Liver (tissue), 8 donors: ENCODE measurements at regions not wholly inside any gene's neighbourhood (a gene's known extent, or its start where the extent isn't known, plus 50 kb on each side); places are given as distances from the start of the nearest gene placed in this dataset.

ENCODE experiments used
- DNase-seq: peaks from one replicate; pipeline ENCODE4 v3.0.0-alpha.2; 2017; ENCODE audit warnings: low spot score
- H3K27ac ChIP-seq, 2 donors: one replicate each; pipeline ENCODE4 v1.7.0; 2013; ENCODE audit warnings: inconsistent platforms in 2 of 2, low read length in 2 of 2, control low read depth in 1 of 2, low read depth in 1 of 2, mild to moderate bottlenecking in 1 of 2
- H3K27me3 ChIP-seq, 4 donors: one replicate each; pipeline versions ENCODE4 v1.6.1 to v1.7.0; 2013; ENCODE audit warnings: low read length in 3 of 4, inconsistent platforms in 1 of 4, mild to moderate bottlenecking in 1 of 4, moderate library complexity in 1 of 4; ENCODE audit not compliant: control insufficient read depth in 4 of 4, insufficient read depth in 4 of 4
- H3K36me3 ChIP-seq, 4 donors: one replicate each; pipeline versions ENCODE4 v1.6.1 to v1.7.0; 2013; ENCODE audit warnings: low read length in 3 of 4, mild to moderate bottlenecking in 3 of 4, low read depth in 1 of 4, moderate library complexity in 1 of 4; ENCODE audit not compliant: control insufficient read depth in 4 of 4, insufficient read depth in 3 of 4
- H3K4me1 ChIP-seq, 4 donors: one replicate each; pipeline versions ENCODE4 v1.6.1 to v1.7.0; 2013; ENCODE audit warnings: low read length in 3 of 4, mild to moderate bottlenecking in 3 of 4, moderate library complexity in 1 of 4; ENCODE audit not compliant: control insufficient read depth in 4 of 4, insufficient read depth in 4 of 4
- H3K4me3 ChIP-seq, 3 donors: one replicate each; pipeline versions ENCODE4 v1.6.1 to v1.7.0; 2013; ENCODE audit warnings: low read length in 3 of 3, control low read depth in 1 of 3, low read depth in 1 of 3, mild to moderate bottlenecking in 1 of 3
- H3K9ac ChIP-seq, 2 donors: one replicate each; pipeline ENCODE4 v1.7.0; 2013; ENCODE audit warnings: low read length in 2 of 2, mild to moderate bottlenecking in 2 of 2, moderate library complexity in 2 of 2, control low read depth in 1 of 2, low read depth in 1 of 2
- H3K9me3 ChIP-seq, 4 donors: one replicate each; pipeline versions ENCODE4 v1.6.1 to v1.7.0; 2013; ENCODE audit warnings: low read length in 3 of 4; ENCODE audit not compliant: control insufficient read depth in 4 of 4
- EGR1 ChIP-seq, 2 donors: IDR thresholded peaks; 2 replicates each; pipeline ENCODE4 v1.6.1; 2016 to 2018; ENCODE audit warnings: antibody characterized with exemption in 2 of 2, low read depth in 2 of 2
- FOXA1 ChIP-seq: IDR thresholded peaks from 2 replicates; pipeline ENCODE4 v1.6.1; 2016; ENCODE audit warnings: antibody characterized with exemption
- FOXA2 ChIP-seq: IDR thresholded peaks from 2 replicates; pipeline ENCODE4 v1.6.1; 2016; ENCODE audit warnings: antibody characterized with exemption
- GABPA ChIP-seq, 2 donors: IDR thresholded peaks in 1 of 2; conservative IDR thresholded peaks in 1 of 2; 2 replicates each; pipeline ENCODE4 v1.6.1; 2016; ENCODE audit warnings: antibody characterized with exemption in 2 of 2, mild to moderate bottlenecking in 1 of 2, moderate library complexity in 1 of 2
- HNF4A ChIP-seq, 2 donors: conservative IDR thresholded peaks; 2 replicates each; pipeline ENCODE4 v1.6.1; 2016; ENCODE audit warnings: antibody characterized with exemption in 2 of 2, mild to moderate bottlenecking in 2 of 2
- HNF4G ChIP-seq: IDR thresholded peaks from 2 replicates; pipeline ENCODE4 v1.6.1; 2016; ENCODE audit warnings: antibody characterized with exemption
- JUND ChIP-seq, 2 donors: IDR thresholded peaks; 2 replicates each; pipeline ENCODE4 v1.6.1; 2016; ENCODE audit warnings: antibody characterized with exemption in 2 of 2
- NR2F2 ChIP-seq: IDR thresholded peaks from 2 replicates; pipeline ENCODE4 v1.6.1; 2016; ENCODE audit warnings: antibody characterized with exemption
- RAD21 ChIP-seq, 2 donors: IDR thresholded peaks; 2 replicates each; pipeline ENCODE4 v1.6.1; 2016; ENCODE audit warnings: antibody characterized with exemption in 2 of 2, mild to moderate bottlenecking in 2 of 2
- RXRA ChIP-seq, 2 donors: IDR thresholded peaks; 2 replicates each; pipeline ENCODE4 v1.6.1; 2017 to 2018; ENCODE audit warnings: antibody characterized with exemption in 2 of 2, mild to moderate bottlenecking in 1 of 2
- SP1 ChIP-seq: IDR thresholded peaks from 2 replicates; pipeline ENCODE4 v1.6.1; 2018; ENCODE audit warnings: antibody characterized with exemption, mild to moderate bottlenecking
- TAF1 ChIP-seq: conservative IDR thresholded peaks from 2 replicates; pipeline ENCODE4 v1.6.1; 2016; ENCODE audit warnings: antibody characterized with exemption, mild to moderate bottlenecking
- YY1 ChIP-seq: IDR thresholded peaks from 2 replicates; pipeline ENCODE4 v1.6.1; 2016; ENCODE audit warnings: antibody characterized with exemption, mild to moderate bottlenecking
- WGBS: extraction: QIAGEN DNeasy Blood & Tissue Kit; methylation state at CpG from one replicate; pipeline ENCODE4 v1.1.7; 2013; 5-methylcytosine and 5-hydroxymethylcytosine counted together
- TF ChIP-seq, protein P1 (sequence below): IDR thresholded peaks from 2 replicates; pipeline ENCODE4 v1.6.1; 2016; ENCODE audit warnings: antibody characterized with exemption
- TF ChIP-seq, protein P2 (sequence below): IDR thresholded peaks from 2 replicates; pipeline ENCODE4 v1.6.1; 2016; ENCODE audit warnings: antibody characterized with exemption, mild to moderate bottlenecking
- TF ChIP-seq, protein P3 (sequence below): IDR thresholded peaks from 2 replicates; pipeline ENCODE4 v1.6.1; 2016; ENCODE audit warnings: antibody characterized with exemption
- TF ChIP-seq, protein P4 (sequence below): fragments of 150-350 bp; IDR thresholded peaks from 2 replicates; pipeline ENCODE4 v1.5.1; 2017; ENCODE audit warnings: improper control_type of control experiment, low read depth, low read length; ENCODE audit not compliant: missing input control
- TF ChIP-seq, protein P5 (sequence below): IDR thresholded peaks from 2 replicates; pipeline ENCODE4 v1.6.1; 2016; ENCODE audit warnings: antibody characterized with exemption
- donor health status: healthy.
- donor health status: healthy.
- donor health status: healthy.
- donor health status: healthy.
- donor health status: healthy.

DNA sequence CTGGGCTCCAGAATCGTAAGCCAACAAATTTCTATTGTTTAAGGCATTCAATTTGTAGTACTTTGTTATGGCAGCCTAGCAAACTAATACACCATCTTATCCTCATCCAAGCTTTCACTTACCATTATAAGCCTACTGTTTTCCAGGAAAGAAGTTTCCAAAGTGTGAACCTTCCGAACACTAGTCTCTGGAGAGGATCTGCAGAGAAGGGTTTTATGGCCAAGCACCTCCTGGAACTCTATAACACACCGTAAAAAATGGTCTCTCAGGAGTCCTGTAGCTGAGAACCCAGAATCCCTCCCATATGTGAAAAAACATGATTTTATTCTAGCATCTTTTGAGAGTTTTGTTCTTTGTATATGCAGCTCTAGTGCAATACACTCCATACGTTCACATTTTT lies 142.1 kb downstream of the POSTN start:
- no peak overlapping the region for H3K9ac ChIP-seq
- DNase-seq = no peak

DNA sequence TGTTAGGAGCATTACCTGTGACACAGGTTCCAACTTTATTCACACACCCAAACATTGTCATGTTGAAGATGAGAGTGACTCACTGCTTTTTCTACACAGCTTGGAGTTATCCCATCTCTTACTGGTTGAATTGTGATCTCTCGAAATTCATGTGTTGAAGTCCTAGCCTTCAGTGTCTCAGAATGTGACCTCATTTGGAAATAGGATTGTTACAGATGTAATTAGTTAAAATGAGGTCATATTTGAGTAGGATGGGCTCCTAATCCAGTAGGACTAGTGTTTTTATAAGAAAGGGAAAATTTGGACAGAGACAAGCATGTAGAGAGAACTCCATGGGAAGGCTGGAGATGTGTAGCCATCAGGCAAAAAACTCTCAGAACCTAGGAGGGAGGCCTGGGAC lies 142.5 kb downstream of the POSTN start:
- no peak overlapping the region for H3K9ac ChIP-seq
- H3K4me1 ChIP-seq = no peaks in the 10 kb centered on the region
- H3K27me3 ChIP-seq = no peaks in the 10 kb centered on the region
- H3K4me3 ChIP-seq = no peak overlapping the region
- no peaks in the 10 kb centered on the region for H3K36me3 ChIP-seq
- 55% methylated on average over 1 of the region's 1 CpG for WGBS
- H3K9me3 ChIP-seq = no peaks in the 10 kb centered on the region
- no peak overlapping the region for H3K27ac ChIP-seq
- DNase-seq = no peak
- TF ChIP-seq, protein P1, sequence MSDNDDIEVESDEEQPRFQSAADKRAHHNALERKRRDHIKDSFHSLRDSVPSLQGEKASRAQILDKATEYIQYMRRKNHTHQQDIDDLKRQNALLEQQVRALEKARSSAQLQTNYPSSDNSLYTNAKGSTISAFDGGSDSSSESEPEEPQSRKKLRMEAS = no peak
- no peak for TF ChIP-seq SP1
- no peak for TF ChIP-seq EGR1 (IDR thresholded peaks at IDR 0.05; ENCODE audit: low read depth in 2 of 2)
- TF ChIP-seq NR2F2 = no peak
- TF ChIP-seq FOXA1 = no peak
- no peak for TF ChIP-seq JUND (IDR thresholded peaks at IDR 0.05)
- TF ChIP-seq YY1 = no peak
- no peak for TF ChIP-seq RXRA (IDR thresholded peaks at IDR 0.05)
- no peak for TF ChIP-seq FOXA2
- TF ChIP-seq, protein P2, sequence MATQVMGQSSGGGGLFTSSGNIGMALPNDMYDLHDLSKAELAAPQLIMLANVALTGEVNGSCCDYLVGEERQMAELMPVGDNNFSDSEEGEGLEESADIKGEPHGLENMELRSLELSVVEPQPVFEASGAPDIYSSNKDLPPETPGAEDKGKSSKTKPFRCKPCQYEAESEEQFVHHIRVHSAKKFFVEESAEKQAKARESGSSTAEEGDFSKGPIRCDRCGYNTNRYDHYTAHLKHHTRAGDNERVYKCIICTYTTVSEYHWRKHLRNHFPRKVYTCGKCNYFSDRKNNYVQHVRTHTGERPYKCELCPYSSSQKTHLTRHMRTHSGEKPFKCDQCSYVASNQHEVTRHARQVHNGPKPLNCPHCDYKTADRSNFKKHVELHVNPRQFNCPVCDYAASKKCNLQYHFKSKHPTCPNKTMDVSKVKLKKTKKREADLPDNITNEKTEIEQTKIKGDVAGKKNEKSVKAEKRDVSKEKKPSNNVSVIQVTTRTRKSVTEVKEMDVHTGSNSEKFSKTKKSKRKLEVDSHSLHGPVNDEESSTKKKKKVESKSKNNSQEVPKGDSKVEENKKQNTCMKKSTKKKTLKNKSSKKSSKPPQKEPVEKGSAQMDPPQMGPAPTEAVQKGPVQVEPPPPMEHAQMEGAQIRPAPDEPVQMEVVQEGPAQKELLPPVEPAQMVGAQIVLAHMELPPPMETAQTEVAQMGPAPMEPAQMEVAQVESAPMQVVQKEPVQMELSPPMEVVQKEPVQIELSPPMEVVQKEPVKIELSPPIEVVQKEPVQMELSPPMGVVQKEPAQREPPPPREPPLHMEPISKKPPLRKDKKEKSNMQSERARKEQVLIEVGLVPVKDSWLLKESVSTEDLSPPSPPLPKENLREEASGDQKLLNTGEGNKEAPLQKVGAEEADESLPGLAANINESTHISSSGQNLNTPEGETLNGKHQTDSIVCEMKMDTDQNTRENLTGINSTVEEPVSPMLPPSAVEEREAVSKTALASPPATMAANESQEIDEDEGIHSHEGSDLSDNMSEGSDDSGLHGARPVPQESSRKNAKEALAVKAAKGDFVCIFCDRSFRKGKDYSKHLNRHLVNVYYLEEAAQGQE = no peak
- no peak for TF ChIP-seq HNF4A (conservative IDR thresholded peaks at IDR 0.05)
- TF ChIP-seq, protein P3, sequence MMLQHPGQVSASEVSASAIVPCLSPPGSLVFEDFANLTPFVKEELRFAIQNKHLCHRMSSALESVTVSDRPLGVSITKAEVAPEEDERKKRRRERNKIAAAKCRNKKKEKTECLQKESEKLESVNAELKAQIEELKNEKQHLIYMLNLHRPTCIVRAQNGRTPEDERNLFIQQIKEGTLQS = no peak
- TF ChIP-seq RAD21 (IDR thresholded peaks at IDR 0.05) = no peak
- TF ChIP-seq TAF1 = no peak
- TF ChIP-seq GABPA (IDR thresholded peaks at IDR 0.05 in 1 of 2, conservative IDR thresholded peaks at IDR 0.05 in 1 of 2) = no peak

More for the DNA sequence above, 142.1 kb downstream of the POSTN start:
- H3K4me1 ChIP-seq = no peaks in the 10 kb centered on the region
- no peaks in the 10 kb centered on the region for H3K9me3 ChIP-seq
- H3K27ac ChIP-seq = no peak overlapping the region
- TF ChIP-seq EGR1 (IDR thresholded peaks at IDR 0.05; ENCODE audit: low read depth in 2 of 2) = no peak
- no peak for TF ChIP-seq JUND (IDR thresholded peaks at IDR 0.05)
- no peak for TF ChIP-seq TAF1
- TF ChIP-seq, protein P1 = no peak
- no peak for TF ChIP-seq HNF4G
- TF ChIP-seq, protein P3 = no peak
- TF ChIP-seq RAD21 (IDR thresholded peaks at IDR 0.05) = no peak
- no peak for TF ChIP-seq FOXA2
- TF ChIP-seq, protein P4, sequence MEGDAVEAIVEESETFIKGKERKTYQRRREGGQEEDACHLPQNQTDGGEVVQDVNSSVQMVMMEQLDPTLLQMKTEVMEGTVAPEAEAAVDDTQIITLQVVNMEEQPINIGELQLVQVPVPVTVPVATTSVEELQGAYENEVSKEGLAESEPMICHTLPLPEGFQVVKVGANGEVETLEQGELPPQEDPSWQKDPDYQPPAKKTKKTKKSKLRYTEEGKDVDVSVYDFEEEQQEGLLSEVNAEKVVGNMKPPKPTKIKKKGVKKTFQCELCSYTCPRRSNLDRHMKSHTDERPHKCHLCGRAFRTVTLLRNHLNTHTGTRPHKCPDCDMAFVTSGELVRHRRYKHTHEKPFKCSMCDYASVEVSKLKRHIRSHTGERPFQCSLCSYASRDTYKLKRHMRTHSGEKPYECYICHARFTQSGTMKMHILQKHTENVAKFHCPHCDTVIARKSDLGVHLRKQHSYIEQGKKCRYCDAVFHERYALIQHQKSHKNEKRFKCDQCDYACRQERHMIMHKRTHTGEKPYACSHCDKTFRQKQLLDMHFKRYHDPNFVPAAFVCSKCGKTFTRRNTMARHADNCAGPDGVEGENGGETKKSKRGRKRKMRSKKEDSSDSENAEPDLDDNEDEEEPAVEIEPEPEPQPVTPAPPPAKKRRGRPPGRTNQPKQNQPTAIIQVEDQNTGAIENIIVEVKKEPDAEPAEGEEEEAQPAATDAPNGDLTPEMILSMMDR = no peak
- no peak for TF ChIP-seq FOXA1
- no peak for TF ChIP-seq SP1
- TF ChIP-seq, protein P5, sequence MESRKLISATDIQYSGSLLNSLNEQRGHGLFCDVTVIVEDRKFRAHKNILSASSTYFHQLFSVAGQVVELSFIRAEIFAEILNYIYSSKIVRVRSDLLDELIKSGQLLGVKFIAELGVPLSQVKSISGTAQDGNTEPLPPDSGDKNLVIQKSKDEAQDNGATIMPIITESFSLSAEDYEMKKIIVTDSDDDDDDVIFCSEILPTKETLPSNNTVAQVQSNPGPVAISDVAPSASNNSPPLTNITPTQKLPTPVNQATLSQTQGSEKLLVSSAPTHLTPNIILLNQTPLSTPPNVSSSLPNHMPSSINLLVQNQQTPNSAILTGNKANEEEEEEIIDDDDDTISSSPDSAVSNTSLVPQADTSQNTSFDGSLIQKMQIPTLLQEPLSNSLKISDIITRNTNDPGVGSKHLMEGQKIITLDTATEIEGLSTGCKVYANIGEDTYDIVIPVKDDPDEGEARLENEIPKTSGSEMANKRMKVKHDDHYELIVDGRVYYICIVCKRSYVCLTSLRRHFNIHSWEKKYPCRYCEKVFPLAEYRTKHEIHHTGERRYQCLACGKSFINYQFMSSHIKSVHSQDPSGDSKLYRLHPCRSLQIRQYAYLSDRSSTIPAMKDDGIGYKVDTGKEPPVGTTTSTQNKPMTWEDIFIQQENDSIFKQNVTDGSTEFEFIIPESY = no peak
- no peak for TF ChIP-seq HNF4A (conservative IDR thresholded peaks at IDR 0.05)
- no peak for TF ChIP-seq GABPA (IDR thresholded peaks at IDR 0.05 in 1 of 2, conservative IDR thresholded peaks at IDR 0.05 in 1 of 2)
- no peak for TF ChIP-seq RXRA (IDR thresholded peaks at IDR 0.05)
- no peak for TF ChIP-seq YY1
- H3K27me3 ChIP-seq = no peaks in the 10 kb centered on the region
- H3K36me3 ChIP-seq = no peaks in the 10 kb centered on the region
- H3K4me3 ChIP-seq = no peak overlapping the region
- 69% methylated on average over 4 of the region's 4 CpGs for WGBS
